NOMO-1 (cell line): ENCODE measurements at regions not wholly inside any gene's neighbourhood (a gene's known extent, or its start where the extent isn't known, plus 50 kb on each side); places are given as distances from the start of the nearest gene placed in this dataset.
"Not testable (repeated sequence)": the region's sequence is repeated elsewhere in the genome, so short reads cannot be mapped to it uniquely, and the experiment has no call there.

Source experiments
- DNase-seq, 2 experiments: peaks; one replicate each; lab custom pipeline; 2025; ENCODE audit not compliant: unreplicated experiment in 2 of 2; lab: John Stamatoyannopoulos, UW

DNA sequence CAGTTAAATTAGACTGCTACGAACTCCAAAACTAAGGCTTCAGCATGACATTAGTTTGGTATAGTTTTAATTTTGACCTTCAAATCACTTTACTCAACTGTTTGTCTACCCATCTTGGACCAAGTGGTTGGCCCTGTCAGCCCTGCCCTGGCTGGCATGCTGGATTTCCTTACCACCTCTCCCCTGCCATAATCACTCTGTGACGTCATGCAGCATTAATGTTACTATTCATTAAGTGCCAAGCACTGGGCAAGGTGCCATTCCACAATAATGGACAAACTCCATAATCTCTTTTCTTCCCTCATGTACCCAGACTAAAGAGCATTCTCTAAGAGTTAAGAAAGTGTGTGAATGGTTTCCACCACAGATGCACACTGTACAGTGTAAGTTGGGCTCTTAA lies 277.0 kb upstream of the INTU start:
- DNase-seq = no peak

DNA sequence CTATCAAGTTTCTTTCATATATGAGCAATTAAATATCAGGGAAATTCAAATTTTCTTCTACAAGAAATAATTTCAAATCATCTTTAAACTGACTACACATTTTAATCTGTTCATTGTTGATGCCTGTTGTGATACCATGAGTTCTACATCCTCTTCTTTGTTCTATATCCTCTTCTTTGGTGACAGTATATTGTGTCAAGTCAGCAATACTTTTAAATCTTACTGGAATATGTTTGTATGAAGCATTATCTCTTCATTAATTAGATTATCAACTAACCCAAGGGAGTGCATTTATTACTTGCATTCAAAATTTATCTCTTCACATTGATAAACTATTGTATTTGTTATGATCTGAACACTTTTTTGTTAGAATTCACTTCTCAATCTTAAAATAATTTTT lies 275.0 kb upstream of the INTU start:
- no peak for DNase-seq

DNA sequence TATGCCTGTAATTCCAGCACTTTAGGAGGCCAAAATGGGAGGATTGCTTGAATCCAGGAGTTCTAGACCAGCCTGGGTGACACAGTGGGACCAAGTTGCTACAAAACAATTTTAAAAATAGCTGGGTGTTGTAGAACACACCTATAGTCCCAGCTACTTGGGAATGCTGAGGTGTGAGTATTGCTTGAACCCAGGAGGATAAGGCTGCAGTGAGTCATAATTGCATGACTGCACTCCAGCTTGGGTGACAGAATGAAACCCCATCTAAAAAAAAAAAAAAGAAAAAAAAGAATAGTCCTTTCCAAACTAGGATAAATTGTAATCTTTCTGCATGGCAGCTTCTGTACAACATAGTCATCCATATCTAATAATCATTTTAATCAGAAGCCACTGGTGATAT lies 270.1 kb upstream of the INTU start:
- no peak for DNase-seq

DNA sequence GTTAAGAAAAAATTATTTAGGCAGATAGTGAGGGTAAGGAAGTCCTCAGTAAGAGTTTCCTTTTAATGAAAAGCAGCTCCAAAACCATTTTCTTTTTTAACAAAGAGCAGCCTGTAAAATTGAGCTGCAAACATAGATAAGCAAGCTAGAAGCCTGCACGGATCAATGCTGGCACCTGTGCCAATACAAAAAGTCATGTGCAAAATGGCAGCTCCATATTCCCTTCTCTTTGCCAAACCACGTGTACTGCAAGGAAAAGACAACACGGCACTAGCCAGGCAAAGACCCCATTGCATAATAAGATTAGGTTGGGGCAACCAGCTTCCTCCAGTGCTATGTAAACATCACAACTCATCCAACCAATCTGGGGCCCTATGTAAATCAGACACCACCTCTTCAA lies 268.4 kb upstream of the INTU start:
- no peak for DNase-seq

DNA sequence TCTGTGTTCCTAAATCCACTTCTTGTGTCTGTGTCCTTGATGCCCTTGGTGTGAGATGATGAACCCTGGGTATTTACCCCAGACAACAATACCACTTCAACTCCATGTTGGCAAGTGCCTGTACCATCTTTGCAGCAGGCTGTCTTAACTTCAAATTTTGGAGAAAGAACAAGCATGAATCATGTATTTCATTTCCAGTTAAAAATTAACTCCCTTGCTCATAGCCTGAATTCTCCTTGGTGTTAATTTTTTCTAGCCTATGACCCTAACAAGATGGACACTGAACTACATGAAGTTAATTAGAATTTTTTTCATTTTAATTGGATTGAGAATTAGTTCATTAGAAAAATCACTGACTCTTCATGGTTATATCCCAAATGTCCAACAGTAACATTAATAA lies 267.8 kb upstream of the INTU start:
- DNase-seq = no peak

DNA sequence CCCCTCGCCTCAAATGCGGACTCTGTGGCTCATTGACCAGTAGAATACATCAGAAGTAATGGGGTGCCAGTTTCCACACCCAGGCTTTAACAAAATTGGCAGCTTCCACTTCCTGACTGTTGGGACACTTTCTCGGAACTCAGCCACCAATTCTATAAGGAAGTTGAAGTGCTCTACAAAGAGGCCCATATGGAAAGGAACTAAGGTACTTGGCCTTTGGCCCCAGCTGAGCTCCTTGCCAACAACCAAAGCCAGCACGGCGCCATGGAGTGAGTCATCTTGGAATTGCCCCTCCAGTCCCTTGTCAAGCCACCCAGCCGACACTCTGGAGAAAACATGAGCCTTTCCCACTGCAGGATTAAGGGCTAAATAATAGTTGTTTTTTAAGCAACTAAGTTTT lies 262.2 kb upstream of the INTU start:
- DNase-seq = peak in 1 of 2 experiments; percentile 0

DNA sequence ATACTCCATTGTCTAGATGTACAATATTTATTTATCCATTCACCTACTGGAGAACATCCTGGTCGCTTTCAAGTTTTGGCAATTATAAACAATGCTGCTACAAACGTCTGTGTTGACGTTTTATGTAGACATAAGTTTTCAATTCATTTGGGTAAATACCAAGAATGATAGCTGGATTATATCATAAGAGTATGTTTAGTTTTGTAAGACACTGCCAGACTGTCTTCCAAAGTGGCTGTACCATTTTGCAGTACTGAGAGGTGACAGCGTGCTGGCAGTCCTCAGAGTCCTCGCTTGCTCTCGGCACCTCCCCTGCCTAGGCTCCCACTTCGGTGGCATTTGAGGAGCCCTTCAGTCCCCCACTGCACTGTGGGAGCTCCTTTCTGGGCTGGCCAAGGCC lies 253.3 kb upstream of the INTU start:
- DNase-seq = no peak

DNA sequence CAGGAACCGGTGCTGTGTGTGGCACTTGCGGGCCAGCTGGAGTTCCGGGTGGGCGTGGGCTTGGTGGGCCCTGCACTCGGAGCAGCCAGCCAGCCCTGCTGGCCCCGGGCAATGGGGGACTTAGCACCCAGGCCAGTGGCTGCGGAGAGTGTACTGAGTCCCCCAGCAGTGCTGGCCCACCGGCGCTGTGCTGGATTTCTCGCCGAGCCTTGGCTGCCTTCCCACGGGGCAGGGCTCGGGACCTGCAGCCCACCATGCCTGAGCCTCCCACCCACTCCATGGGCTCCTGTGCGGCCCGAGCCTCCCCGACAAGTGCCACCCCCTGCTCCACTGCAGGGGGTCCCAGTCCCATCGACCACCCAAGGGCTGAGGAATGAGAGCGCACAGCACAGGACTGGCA lies 252.8 kb upstream of the INTU start:
- DNase-seq = not testable (repeated sequence)

DNA sequence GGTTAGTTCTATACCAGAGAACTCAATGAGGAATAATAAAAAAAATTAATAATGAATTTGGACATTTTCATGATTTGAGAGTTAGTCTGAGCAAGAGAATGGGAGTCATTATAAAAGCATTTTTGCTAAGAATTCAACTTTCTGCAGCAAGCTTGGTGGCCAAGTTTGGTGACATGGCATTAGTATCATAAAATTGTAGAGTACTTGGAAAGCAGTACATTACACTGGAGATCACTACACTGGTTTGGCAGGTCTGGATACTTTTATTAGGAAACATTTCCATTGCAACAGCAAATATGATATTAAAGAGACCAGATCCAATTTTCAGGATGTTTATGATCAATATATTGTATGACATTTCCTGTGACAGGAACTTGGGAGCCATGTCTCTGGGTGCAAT lies 249.1 kb upstream of the INTU start:
- DNase-seq = no peak

DNA sequence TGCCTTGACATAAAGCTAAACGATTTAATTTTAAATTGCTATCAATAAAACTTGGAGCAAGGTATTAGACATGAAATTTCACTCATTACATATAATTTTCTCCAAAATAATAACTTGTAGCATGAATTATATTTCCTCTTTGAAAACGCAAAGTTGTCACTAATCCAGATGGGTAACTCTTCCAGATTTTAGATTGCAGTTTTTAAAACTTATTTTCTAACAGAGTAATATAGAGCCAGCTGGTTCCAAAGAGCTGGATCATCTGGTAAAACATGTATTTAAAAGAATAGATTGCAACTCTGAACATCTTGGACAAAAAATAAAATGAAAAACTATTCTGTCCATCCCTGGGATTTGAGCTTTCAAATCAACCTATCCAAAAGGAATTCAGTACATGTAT lies 238.2 kb upstream of the INTU start:
- no peak for DNase-seq

DNA sequence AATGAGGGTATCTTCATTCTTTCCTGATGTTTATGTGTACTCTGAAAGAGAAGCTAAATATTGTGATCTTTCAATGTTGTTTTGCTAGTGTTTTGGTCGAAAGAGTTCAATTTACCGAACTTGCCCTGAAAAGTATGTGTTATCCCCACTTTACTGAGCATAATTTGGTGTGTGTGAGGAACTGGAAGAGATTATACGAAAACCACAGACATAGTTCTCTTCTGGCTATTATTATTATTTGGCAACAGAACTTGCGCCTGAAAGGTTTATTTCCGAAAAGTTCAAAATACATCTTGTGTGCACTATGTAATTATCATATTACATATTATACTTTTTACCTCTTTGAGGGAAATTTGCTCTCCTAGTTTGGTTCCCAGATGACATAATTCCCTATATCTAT lies 232.5 kb upstream of the INTU start:
- DNase-seq = no peak

DNA sequence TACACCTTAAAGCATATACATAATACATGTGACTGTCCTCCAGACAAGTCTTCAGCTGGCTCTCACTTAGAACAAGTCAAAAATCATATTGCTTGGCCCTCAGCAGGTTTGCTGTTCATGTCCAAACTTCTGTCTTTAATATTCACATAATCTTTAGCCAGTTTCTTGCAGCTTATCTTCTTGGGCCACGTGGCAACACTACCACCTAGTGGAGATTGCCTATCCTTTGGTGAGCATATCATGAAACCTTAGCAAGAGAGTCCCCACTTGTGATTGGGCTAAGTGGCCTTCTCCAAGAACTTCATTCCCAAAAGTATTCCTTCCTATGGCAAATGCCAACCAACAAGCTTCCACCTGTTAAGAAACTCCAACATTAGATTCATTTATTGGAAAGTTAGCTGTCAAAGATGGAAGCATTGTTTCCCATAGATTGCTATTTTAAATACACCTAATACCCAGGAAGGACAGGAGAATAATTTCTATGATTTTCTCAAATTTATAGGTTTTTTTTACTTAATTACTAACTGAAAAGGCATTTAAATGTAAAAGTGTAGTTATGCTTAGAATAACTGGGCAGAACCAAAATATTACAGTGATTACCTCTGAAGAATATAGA lies 231.9 kb upstream of the INTU start:
- peak; percentile 51 to 63 for DNase-seq

DNA sequence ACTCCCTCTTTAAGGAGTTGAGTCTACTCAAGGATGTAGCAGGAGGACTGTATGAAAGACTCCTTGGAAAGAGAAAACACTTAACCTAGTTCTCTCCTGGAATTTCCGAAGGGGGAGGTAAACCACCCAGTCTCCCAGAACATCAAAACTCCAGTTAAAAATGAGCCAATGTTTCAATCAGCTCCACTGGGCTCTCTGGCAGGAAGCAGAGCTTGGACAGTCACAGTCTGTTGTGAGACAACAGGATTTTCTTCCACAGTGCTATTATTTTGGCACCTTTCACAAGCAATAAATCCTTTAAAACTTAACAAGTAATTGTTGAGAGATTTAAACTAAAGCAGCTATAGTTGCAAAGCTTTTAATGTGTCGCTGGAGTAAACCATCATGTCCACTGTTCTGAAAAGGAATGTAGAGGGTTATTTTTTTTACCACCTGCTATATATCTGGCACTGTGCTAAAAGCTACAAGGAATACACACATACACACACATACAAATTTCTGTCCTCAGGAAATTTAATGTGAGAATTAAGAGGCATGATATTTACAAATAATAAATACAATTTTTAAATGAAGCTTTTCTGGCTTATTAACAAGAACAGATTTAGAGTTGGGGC lies 229.2 kb upstream of the INTU start:
- no peak for DNase-seq

DNA sequence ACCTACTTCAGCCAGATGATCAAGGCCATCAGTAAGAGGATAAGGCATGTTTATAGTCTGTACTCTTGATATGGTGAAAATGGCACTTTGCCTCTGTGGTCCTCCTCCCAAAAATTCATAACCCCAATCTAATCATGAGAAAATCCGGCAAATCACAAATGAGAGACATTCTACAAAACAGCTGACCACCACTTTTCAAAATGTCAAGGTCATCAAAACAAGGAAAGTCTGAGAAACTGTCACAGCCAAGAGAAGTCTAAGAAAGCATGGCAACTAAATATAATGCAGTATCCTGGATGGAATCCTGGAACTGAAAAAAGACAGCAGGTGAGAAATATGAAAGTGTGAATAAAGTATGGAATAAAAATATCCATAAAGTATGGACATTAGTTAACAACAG lies 226.6 kb upstream of the INTU start:
- no peak for DNase-seq

DNA sequence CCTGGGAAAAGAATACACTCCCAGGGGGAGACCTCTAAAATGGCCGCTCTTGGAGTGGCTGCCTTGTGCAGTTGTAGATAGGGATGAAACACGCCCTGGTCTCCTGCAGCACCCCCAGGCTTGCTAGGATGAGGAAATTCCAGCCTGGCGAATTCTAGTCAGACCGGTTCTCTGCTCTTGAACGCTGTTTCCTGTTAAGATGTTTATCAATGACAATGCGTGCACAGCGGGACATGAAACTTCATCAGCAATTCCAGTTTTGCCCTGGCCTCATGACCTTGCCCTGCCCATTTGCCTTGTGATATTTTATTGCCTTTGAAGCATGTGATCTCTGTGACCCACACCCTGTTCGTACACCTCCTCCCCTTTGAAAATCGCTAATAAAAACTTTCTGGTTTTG lies 225.2 kb upstream of the INTU start:
- not testable (repeated sequence) for DNase-seq

DNA sequence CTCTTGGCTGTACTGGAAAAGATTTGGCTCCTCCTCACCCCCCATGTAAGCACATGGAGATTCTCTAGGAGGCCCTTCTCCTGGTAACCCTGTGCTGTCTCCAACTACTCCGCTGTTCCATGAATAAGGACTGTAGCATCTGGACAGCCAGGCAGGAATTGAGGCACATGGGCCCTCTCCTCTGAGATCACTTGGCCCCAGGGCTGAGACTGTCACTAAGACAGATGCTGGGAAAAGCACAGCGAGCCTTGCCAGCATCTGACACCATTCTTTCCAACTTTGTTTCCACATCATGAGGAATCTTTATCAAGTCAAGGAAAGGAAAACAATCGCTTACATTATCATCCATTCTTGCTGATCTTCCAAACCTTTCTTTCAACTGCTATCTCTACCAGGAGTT lies 222.6 kb upstream of the INTU start:
- DNase-seq = no peak

DNA sequence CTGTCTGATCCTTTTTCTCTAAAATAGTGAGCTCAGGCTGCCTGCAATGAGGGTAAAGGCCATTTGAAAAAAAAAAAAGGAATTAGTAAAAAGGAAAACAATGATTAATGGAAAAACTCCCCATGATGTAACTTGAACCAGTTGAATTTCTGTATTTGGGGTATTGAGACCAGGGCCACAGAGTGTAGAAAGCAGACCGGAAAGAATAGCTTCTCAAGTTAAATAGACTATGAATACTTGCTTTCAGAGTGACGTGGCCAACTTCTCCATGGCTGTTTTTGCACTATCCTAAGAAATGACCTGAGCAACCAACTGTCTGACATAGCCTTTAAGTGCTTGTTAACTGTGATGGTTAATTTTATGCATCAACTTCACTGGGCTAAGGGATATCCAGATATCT lies 222.1 kb upstream of the INTU start:
- DNase-seq = no peak

DNA sequence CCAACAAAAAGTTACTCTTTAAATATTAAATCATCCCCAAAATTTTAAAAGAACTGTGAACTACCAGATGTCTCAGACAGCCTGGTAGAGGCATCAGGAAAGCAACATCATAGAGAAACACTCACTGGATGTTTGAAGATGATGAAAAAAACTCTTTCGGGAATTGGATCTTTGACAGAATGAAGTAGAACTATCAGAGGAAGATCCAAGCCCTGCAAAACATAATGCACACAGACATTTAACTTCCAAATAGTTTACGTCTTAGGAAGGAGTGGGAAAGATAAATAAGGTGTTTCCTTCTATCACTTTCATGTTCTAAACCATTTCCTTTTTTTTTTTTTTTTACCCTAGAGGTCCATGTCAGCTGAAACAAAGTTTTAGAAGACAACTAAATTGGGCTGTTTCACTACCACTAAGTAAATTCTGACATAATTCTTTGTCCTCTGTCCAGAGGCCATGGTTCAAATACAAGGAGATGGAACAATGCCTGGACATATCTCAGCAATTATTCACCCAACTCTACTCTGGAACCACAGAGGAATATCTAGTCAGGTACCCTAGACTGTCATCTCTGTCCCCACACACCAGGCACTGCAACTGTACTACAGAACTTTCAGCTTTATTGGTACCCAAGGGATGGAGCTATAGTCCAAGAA lies 217.7 kb upstream of the INTU start:
- no peak for DNase-seq

DNA sequence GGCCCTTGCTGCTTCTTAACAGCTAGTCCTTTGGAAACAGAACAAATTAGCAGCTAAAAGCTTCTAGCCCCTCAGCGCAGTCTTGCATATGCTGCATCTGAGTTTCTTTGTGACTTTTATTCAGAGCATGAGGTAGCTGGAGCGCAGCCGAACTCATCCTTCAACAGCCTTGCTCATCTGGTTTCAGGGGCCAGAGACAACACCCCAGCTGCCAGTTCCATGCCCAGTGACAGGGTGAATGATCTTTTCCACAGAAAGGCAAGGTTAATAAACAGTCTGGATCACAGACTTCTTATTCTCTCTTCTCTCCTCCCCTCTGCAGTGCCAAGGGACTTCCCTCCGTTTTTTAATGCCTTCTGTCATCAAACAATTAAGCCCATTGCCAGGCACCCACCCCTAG lies 216.6 kb upstream of the INTU start:
- DNase-seq = no peak

DNA sequence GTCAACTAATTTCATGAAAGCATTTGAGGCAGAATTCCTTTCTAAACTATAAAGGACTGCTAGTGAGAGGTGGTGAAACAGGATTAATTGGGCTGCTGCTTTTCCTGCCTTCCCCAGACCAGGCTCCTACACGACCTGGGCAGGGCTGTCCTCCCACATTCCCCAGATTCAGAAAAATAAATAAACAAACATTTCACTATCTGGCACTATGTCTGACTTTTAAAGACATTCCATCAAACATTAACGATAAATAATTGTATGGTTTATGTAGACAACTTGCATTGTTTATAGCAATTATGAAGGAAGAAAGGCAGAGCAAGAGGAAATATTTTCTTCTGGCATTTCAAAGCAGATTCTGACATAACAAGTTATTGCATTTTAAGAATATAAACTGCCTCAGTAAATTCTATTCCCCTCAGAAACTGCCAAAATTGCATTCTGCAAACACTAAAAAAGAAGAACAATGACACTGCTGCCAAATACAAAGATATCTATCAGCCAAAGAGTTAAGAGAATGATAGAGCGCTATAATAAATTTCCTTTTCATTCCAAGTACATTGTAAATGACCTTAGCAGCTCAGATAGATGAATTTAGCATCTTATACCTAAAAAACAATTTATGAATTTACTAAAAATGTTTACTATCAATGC lies 214.7 kb upstream of the INTU start:
- no peak for DNase-seq

DNA sequence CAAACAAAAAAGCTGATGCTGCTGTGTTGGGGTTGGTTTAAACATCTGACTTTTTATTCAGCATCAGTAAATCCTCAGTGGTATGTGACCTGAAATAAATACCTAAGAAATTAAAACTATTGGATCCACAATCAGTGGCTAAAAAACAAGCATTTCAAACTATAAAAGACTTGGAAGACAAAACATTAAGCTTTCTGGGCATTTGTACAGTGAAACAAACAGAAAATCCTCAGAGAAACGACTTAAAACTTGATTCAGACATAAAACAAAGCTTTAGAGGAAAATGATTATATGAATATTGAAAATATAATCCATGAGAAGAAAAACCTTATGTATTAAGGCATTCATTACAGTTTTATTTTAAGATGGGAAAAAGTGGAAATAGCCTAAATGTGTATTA lies 213.3 kb upstream of the INTU start:
- DNase-seq = no peak

DNA sequence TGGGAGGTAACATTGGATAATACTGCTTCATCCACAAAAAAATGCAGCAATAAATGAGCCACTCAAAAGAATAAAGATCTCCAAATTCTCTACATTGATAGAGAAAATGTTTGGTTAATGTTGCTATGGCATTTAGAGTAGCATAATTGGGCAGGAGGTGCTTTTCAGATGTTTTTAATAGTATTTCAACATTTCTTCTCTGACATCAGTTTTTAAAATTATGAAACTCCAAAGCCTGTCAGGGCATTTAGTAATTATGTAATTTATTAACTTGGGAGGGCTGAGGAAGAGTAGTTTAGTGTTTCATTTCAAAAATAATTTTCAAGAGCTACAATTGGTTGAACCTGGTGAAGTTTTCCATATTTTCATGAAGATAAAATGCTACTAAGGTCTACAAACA lies 211.3 kb upstream of the INTU start:
- no peak for DNase-seq
